Gastroesophageal sphincter (tissue), 4 donors: ENCODE measurements at regions not wholly inside any gene's neighbourhood (a gene's known extent, or its start where the extent isn't known, plus 50 kb on each side); places are given as distances from the start of the nearest gene placed in this dataset.

Source experiments
- ATAC-seq: fragments of 150-250 bp; one replicate; pipeline ENCODE4 v1.9.1; 2016; ENCODE audit warnings: mild to moderate bottlenecking, moderate library complexity
- H3K27ac ChIP-seq, 4 donors: fragments of 200-600 bp; sonication (generic) in 3 of 4; 1 replicate in 3 of 4; 2 replicates in 1 of 4; pipeline ENCODE4 v1.5.1; 2016 to 2019
- H3K27me3 ChIP-seq: fragments of 200-600 bp; sonication (generic); one replicate; pipeline ENCODE4 v1.5.1; 2019
- H3K36me3 ChIP-seq, 2 donors: fragments of 200-600 bp; sonication (generic); one replicate each; pipeline ENCODE4 v1.5.1; 2019; ENCODE audit warnings: control low read depth in 1 of 2
- H3K4me1 ChIP-seq, 3 donors: fragments of 200-600 bp; sonication (generic); 1 replicate in 2 of 3; 2 replicates in 1 of 3; pipeline ENCODE4 v1.5.1; 2016 to 2019; ENCODE audit warnings: control low read depth in 2 of 3
- H3K4me3 ChIP-seq, 2 donors: fragments of 200-600 bp; sonication (generic); one replicate each; pipeline ENCODE4 v1.5.1; 2019; ENCODE audit warnings: mild to moderate bottlenecking in 1 of 2, moderate library complexity in 1 of 2
- H3K9me3 ChIP-seq, 3 donors: fragments of 200-600 bp; sonication (generic); one replicate each; pipeline ENCODE4 v1.5.1; 2017 to 2019; ENCODE audit warnings: control low read depth in 2 of 3
- CTCF ChIP-seq, 4 experiments: fragments of 200-600 bp in 2 of 4; fragments of 450-650 bp in 2 of 4; sonication (generic) in 1 of 4; IDR thresholded peaks; one replicate each; pipeline ENCODE4 v1.5.1; 2017 to 2019; ENCODE audit warnings: antibody characterized with exemption in 4 of 4, mild to moderate bottlenecking in 2 of 4, moderate library complexity in 2 of 4
- EP300 ChIP-seq: sonication (generic); formaldehyde crosslinking; IDR thresholded peaks from one replicate; pipeline ENCODE4 v1.6.1; 2017; ENCODE audit warnings: antibody characterized with exemption, mild to moderate bottlenecking
- POLR2A ChIP-seq, 2 donors: fragments of 450-650 bp; IDR thresholded peaks; one replicate each; pipeline ENCODE4 v1.6.1; 2017; ENCODE audit warnings: antibody characterized with exemption in 2 of 2, mild to moderate bottlenecking in 2 of 2, moderate library complexity in 1 of 2
- POLR2AphosphoS5 ChIP-seq: sonication (generic); formaldehyde crosslinking; IDR thresholded peaks from one replicate; pipeline ENCODE4 v1.6.1; 2017; ENCODE audit warnings: antibody characterized with exemption
- WGBS, 2 donors: methylation state at CpG; one replicate each; pipeline ENCODE4 v1.1.5; 2018; ENCODE audit warnings: low coverage in 1 of 2; 5-methylcytosine and 5-hydroxymethylcytosine counted together

- Histone ChIP-seq H3K27me3 (no peaks in the 10 kb centered on the region), H3K9me3 (no peaks in the 10 kb centered on the region), H3K36me3 (no peaks in the 10 kb centered on the region), H3K27ac (no peak overlapping the region), H3K4me3 (no peak overlapping the region), H3K4me1 (no peaks in the 10 kb centered on the region)
- ATAC-seq = no peak
- 74 to 77% methylated on average over 3 of the region's 3 CpGs for WGBS, 2 donors
- TF ChIP-seq EP300 = no peak
- no peak for TF ChIP-seq POLR2A (IDR thresholded peaks at IDR 0.05)
- TF ChIP-seq CTCF (IDR thresholded peaks at IDR 0.05) = no peak
- no peak for TF ChIP-seq POLR2AphosphoS5
These were observed 56.3 kb downstream of the AGTR2 start for GRCh38 chrX:116226665-116227484.

DNA sequence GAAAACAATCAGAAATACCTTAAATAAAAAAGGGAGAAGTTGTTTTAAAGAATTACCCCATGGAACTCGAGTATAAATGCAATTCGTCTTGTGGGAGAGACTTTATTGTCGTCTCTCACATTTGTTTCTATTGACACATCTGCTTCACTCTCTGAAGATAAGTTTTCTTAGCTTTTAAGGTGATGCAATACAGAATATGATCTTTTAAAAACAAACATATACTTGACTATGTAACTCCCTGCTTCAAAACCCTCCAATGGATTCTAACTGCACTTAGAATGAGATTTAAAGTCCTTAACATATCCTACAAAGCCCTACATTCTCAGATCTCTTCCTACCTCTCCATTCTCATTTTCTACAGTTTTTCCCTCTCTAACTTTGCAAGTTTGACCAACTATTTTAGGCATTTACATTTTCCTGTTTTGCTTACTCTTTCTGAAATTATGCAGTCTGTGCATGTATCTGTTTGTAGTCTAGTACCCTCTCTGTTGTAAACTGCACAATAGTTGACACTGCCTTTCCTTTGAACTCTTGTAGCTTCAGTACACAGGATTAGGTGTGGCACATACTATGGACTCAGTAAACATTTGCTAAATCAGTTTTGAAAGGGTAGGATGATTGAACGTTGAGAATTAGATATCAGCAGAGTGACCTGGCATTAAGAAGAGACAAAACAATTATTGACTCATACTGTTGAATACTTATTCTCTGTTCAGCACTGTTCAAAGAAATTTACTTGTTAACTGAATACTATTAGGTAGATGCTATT, 59.8 kb downstream of the AGTR2 start:
- Histone ChIP-seq H3K36me3 (no peaks in the 10 kb centered on the region), H3K27ac (no peak overlapping the region), H3K27me3 (no peaks in the 10 kb centered on the region), H3K4me1 (no peaks in the 10 kb centered on the region), H3K9me3 (no peaks in the 10 kb centered on the region), H3K4me3 (no peak overlapping the region)
- TF ChIP-seq POLR2A (IDR thresholded peaks at IDR 0.05) = no peak
- no peak for TF ChIP-seq POLR2AphosphoS5
- no peak for TF ChIP-seq EP300
- no peak for ATAC-seq
- 16 to 38% methylated on average over 4 of the region's 4 CpGs for WGBS, 2 donors

- no peaks in the 10 kb centered on the region for H3K36me3 ChIP-seq
- H3K4me1 ChIP-seq = no peaks in the 10 kb centered on the region
- no peaks in the 10 kb centered on the region for H3K27me3 ChIP-seq
- WGBS, 2 donors = 57 to 63% methylated on average over 3 of the region's 3 CpGs
- no peak for ATAC-seq
- no peak overlapping the region for H3K27ac ChIP-seq
- H3K4me3 ChIP-seq = no peak overlapping the region
- no peaks in the 10 kb centered on the region for H3K9me3 ChIP-seq
- TF ChIP-seq POLR2A (IDR thresholded peaks at IDR 0.05) (no peak), POLR2AphosphoS5 (no peak), EP300 (no peak), CTCF (IDR thresholded peaks at IDR 0.05) (no peak)
These were observed 62.3 kb downstream of the AGTR2 start for GRCh38 chrX:116232833-116233232.

GRCh38 chrX:116236666-116237065, 66.1 kb downstream of the AGTR2 start:
- TF ChIP-seq POLR2AphosphoS5 (no peak), CTCF (IDR thresholded peaks at IDR 0.05) (no peak), EP300 (no peak), POLR2A (IDR thresholded peaks at IDR 0.05) (no peak)
- Histone ChIP-seq H3K27me3 (no peaks in the 10 kb centered on the region), H3K36me3 (no peaks in the 10 kb centered on the region)

GRCh38 chrX:116238093-116238492, 67.5 kb downstream of the AGTR2 start:
- ATAC-seq = no peak
- no peaks in the 10 kb centered on the region for H3K9me3 ChIP-seq
- H3K27ac ChIP-seq = no peak overlapping the region
- H3K4me3 ChIP-seq = no peak overlapping the region
- no peak for TF ChIP-seq POLR2AphosphoS5
- no peak for TF ChIP-seq CTCF (IDR thresholded peaks at IDR 0.05)
- H3K27me3 ChIP-seq = no peaks in the 10 kb centered on the region
- no peaks in the 10 kb centered on the region for H3K4me1 ChIP-seq
- no peaks in the 10 kb centered on the region for H3K36me3 ChIP-seq
- WGBS, 2 donors = 50 to 78% methylated on average over 1 of the region's 1 CpG

More at GRCh38 chrX:116236666-116237065, 66.1 kb downstream of the AGTR2 start:
- Histone ChIP-seq H3K9me3 (no peaks in the 10 kb centered on the region), H3K4me3 (no peak overlapping the region), H3K4me1 (no peaks in the 10 kb centered on the region), H3K27ac (no peak overlapping the region)
- no peak for ATAC-seq
